ENCODE measurements at regions not wholly inside any gene's neighbourhood (a gene's known extent, or its start where the extent isn't known, plus 50 kb on each side); places are given as distances from the start of the nearest gene placed in this dataset.
A peak's percentile ranks its signal among the peaks of the same experiment; 100 is the strongest.

GRCh38 chr2:217106650-217107014 is 246.8 kb upstream of the TNP1 start:
- TF ChIP-seq CTCF (optimal IDR thresholded peaks at IDR 0.05 in 1 of 3, IDR thresholded peaks at IDR 0.05 in 1 of 3, conservative IDR thresholded peaks at IDR 0.05 in 1 of 3; ENCODE audit: extremely low read depth in 1 of 3, insufficient read depth in 2 of 3, low read length in 3 of 3) (peak; percentile 78 to 84 (median 83)), EZH2 (IDR thresholded peaks at IDR 0.05; ENCODE audit: low read length) (no peak)
- Histone ChIP-seq H3K27ac (ENCODE audit: control insufficient read depth, insufficient read depth, low read length) (peak overlapping the region; percentile 65), H3K79me2 (ENCODE audit: control insufficient read depth, insufficient read depth, low read length) (no peaks in the 10 kb centered on the region), H3K4me2 (ENCODE audit: control insufficient read depth, extremely low read depth, insufficient read depth, low read depth, low read length) (no peak overlapping the region), H3K36me3 (ENCODE audit: control insufficient read depth in 2 of 2, extremely low read depth in 1 of 2, insufficient read depth in 2 of 2, low read length in 2 of 2) (no peaks in the 10 kb centered on the region), H2AFZ (ENCODE audit: control insufficient read depth, low read length) (no peak overlapping the region), H3K4me3 (ENCODE audit: control insufficient read depth in 2 of 3, extremely low read depth in 1 of 3, insufficient read depth in 2 of 3, low read depth in 1 of 3, low read length in 3 of 3) (no peak overlapping the region), H3K9me3 (ENCODE audit: control insufficient read depth, low read depth, low read length) (no peaks in the 10 kb centered on the region), H3K4me1 (ENCODE audit: control insufficient read depth, extremely low read depth, insufficient read depth, low read length) (peaks cover 59% of the 10 kb centered on the region), H3K9ac (ENCODE audit: control insufficient read depth, extremely low read depth, insufficient read depth, low read length) (no peak overlapping the region), H3K9me1 (ENCODE audit: control insufficient read depth, extremely low read depth, insufficient read depth, low read length) (no peaks in the 10 kb centered on the region), H3K27me3 (ENCODE audit: control insufficient read depth, extremely low read depth, insufficient read depth, low read length) (no peaks in the 10 kb centered on the region), H4K20me1 (ENCODE audit: control insufficient read depth, extremely low read depth, insufficient read depth, low read length) (no peaks in the 10 kb centered on the region)
- FAIRE-seq (peak; percentile 79), DNase-seq (ENCODE audit: low read depth, low spot score) (peak; percentile 26)
- dilution Hi-C loops (cut with MboI; ENCODE audit: extremely low pct_ligation_motif_present, low sequenced_read_pairs): no loop called here

GRCh38 chr2:217105733-217106649 is 246.1 kb upstream of the TNP1 start:
- Histone ChIP-seq H2AFZ (ENCODE audit: control insufficient read depth, low read length) (no peak overlapping the region), H3K27me3 (ENCODE audit: control insufficient read depth, extremely low read depth, insufficient read depth, low read length) (no peaks in the 10 kb centered on the region), H3K9me3 (ENCODE audit: control insufficient read depth, low read depth, low read length) (no peaks in the 10 kb centered on the region), H3K4me3 (ENCODE audit: control insufficient read depth in 2 of 3, extremely low read depth in 1 of 3, insufficient read depth in 2 of 3, low read depth in 1 of 3, low read length in 3 of 3) (peak overlapping the region in 1 of 3 experiments; percentile 2), H3K4me1 (ENCODE audit: control insufficient read depth, extremely low read depth, insufficient read depth, low read length) (peaks cover 59% of the 10 kb centered on the region), H4K20me1 (ENCODE audit: control insufficient read depth, extremely low read depth, insufficient read depth, low read length) (no peaks in the 10 kb centered on the region), H3K36me3 (ENCODE audit: control insufficient read depth in 2 of 2, extremely low read depth in 1 of 2, insufficient read depth in 2 of 2, low read length in 2 of 2) (no peaks in the 10 kb centered on the region), H3K79me2 (ENCODE audit: control insufficient read depth, insufficient read depth, low read length) (no peaks in the 10 kb centered on the region), H3K9me1 (ENCODE audit: control insufficient read depth, extremely low read depth, insufficient read depth, low read length) (no peaks in the 10 kb centered on the region), H3K27ac (ENCODE audit: control insufficient read depth, insufficient read depth, low read length) (peak overlapping the region; percentile 65), H3K4me2 (ENCODE audit: control insufficient read depth, extremely low read depth, insufficient read depth, low read depth, low read length) (peak overlapping the region; percentile 55), H3K9ac (ENCODE audit: control insufficient read depth, extremely low read depth, insufficient read depth, low read length) (peak overlapping the region; percentile 4)
- FAIRE-seq (peak; percentile 99), DNase-seq (ENCODE audit: low read depth, low spot score) (peak; percentile 90)
- TF ChIP-seq EZH2 (IDR thresholded peaks at IDR 0.05; ENCODE audit: low read length) (no peak), CTCF (optimal IDR thresholded peaks at IDR 0.05 in 1 of 3, IDR thresholded peaks at IDR 0.05 in 1 of 3, conservative IDR thresholded peaks at IDR 0.05 in 1 of 3; ENCODE audit: extremely low read depth in 1 of 3, insufficient read depth in 2 of 3, low read length in 3 of 3) (no peak)
- dilution Hi-C loops (cut with MboI; ENCODE audit: extremely low pct_ligation_motif_present, low sequenced_read_pairs): no loop called here

Data from keratinocyte (primary cell).